AG10803 (cell line): ENCODE measurements at regions not wholly inside any gene's neighbourhood (a gene's known extent, or its start where the extent isn't known, plus 50 kb on each side); places are given as distances from the start of the nearest gene placed in this dataset.

Experiments
- DNase-seq: peaks from one replicate; pipeline ENCODE4 v3.0.0; 2010; ENCODE audit warnings: low read depth
- H3K4me3 ChIP-seq: 2 replicates; pipeline ENCODE4 v1.5.1; 2011; ENCODE audit warnings: mild to moderate bottlenecking, low read length, control low read depth
- TF ChIP-seq, protein P1 (sequence below): conservative IDR thresholded peaks from 2 replicates; pipeline ENCODE4 v1.5.1; 2011; ENCODE audit warnings: mild to moderate bottlenecking, low read length, control low read depth, inconsistent platforms

GRCh38 chr15:98528046-98528725, 120.2 kb upstream of the IGF1R start:
- no peak for DNase-seq
- H3K4me3 ChIP-seq: no peak overlapping the region
- TF ChIP-seq, protein P1, sequence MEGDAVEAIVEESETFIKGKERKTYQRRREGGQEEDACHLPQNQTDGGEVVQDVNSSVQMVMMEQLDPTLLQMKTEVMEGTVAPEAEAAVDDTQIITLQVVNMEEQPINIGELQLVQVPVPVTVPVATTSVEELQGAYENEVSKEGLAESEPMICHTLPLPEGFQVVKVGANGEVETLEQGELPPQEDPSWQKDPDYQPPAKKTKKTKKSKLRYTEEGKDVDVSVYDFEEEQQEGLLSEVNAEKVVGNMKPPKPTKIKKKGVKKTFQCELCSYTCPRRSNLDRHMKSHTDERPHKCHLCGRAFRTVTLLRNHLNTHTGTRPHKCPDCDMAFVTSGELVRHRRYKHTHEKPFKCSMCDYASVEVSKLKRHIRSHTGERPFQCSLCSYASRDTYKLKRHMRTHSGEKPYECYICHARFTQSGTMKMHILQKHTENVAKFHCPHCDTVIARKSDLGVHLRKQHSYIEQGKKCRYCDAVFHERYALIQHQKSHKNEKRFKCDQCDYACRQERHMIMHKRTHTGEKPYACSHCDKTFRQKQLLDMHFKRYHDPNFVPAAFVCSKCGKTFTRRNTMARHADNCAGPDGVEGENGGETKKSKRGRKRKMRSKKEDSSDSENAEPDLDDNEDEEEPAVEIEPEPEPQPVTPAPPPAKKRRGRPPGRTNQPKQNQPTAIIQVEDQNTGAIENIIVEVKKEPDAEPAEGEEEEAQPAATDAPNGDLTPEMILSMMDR: no peak

- TF ChIP-seq, protein P1: no peak
- H3K4me3 ChIP-seq: no peak overlapping the region
- no peak for DNase-seq
Observed at GRCh38 chr15:98529205-98530145, 118.9 kb upstream of the IGF1R start.

- DNase-seq: no peak
- no peak overlapping the region for H3K4me3 ChIP-seq
- TF ChIP-seq, protein P1: no peak
Observed at GRCh38 chr15:98530570-98530969, 117.8 kb upstream of the IGF1R start.

- TF ChIP-seq, protein P1: no peak
- no peak for DNase-seq
Observed at GRCh38 chr15:98532063-98532462, 116.3 kb upstream of the IGF1R start.

GRCh38 chr15:98536976-98537375, 111.4 kb upstream of the IGF1R start:
- DNase-seq: no peak
- TF ChIP-seq, protein P1: no peak
- H3K4me3 ChIP-seq: no peak overlapping the region

More at GRCh38 chr15:98532063-98532462, 116.3 kb upstream of the IGF1R start:
- H3K4me3 ChIP-seq: no peak overlapping the region

- TF ChIP-seq, protein P1: no peak
- no peak overlapping the region for H3K4me3 ChIP-seq
- no peak for DNase-seq
Observed at GRCh38 chr15:98537516-98538060, 110.8 kb upstream of the IGF1R start.
